Effector memory CD4-positive, alpha-beta T cell (primary cell): ENCODE measurements at regions not wholly inside any gene's neighbourhood (a gene's known extent, or its start where the extent isn't known, plus 50 kb on each side); places are given as distances from the start of the nearest gene placed in this dataset.
"Not testable (repeated sequence)": the region's sequence is repeated elsewhere in the genome, so short reads cannot be mapped to it uniquely, and the experiment has no call there.

Experiments used
- DNase-seq, 3 donors: peaks; one replicate each; pipeline ENCODE4 v3.0.0-alpha.2; 2020
- H3K27ac ChIP-seq: 2 replicates; pipeline ENCODE4 v1.7.0; 2013; ENCODE audit warnings: mild to moderate bottlenecking, low read length, moderate library complexity; ENCODE audit not compliant: insufficient read depth, poor library complexity, severe bottlenecking
- H3K27me3 ChIP-seq: replicated peaks from 2 replicates; pipeline ENCODE4 v1.7.0; 2013; ENCODE audit warnings: mild to moderate bottlenecking, low read length; ENCODE audit not compliant: insufficient read depth, control insufficient read depth, poor library complexity, severe bottlenecking
- H3K36me3 ChIP-seq: 2 replicates; pipeline ENCODE4 v1.7.0; 2013; ENCODE audit warnings: mild to moderate bottlenecking, low read length, moderate library complexity; ENCODE audit not compliant: control insufficient read depth, insufficient read depth
- H3K4me1 ChIP-seq: 2 replicates; pipeline ENCODE4 v1.7.0; 2013; ENCODE audit warnings: low read length, mild to moderate bottlenecking; ENCODE audit not compliant: control insufficient read depth, insufficient read depth, poor library complexity, severe bottlenecking
- H3K4me3 ChIP-seq: 2 replicates; pipeline ENCODE4 v1.7.0; 2013; ENCODE audit warnings: low read length, low read depth, mild to moderate bottlenecking; ENCODE audit not compliant: insufficient read depth, poor library complexity, severe bottlenecking
- H3K9me3 ChIP-seq: 2 replicates; pipeline ENCODE4 v1.7.0; 2013; ENCODE audit warnings: mild to moderate bottlenecking, low read length, moderate library complexity; ENCODE audit not compliant: control insufficient read depth

DNA sequence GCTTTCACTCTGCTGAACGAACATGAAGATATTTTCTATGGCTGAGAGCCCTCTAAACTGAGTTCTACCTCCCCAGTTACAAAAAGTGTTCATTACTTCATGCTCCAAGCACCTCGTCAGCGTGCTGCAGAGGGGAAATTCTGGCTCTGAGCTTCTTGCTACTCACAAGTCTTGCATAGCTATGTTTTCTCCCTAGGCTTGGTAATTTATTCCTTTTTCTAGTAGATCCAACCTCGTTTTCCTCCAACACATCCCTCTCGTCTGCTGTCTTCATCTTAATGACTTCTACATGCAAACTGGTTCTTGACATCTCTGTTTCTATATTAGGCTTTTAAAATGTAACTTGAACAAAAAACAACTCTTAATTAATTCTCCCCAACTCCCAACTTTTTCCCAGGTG, 1034.5 kb downstream of the REEP3 start:
- H3K27me3 ChIP-seq: no peaks in the 10 kb centered on the region

DNA sequence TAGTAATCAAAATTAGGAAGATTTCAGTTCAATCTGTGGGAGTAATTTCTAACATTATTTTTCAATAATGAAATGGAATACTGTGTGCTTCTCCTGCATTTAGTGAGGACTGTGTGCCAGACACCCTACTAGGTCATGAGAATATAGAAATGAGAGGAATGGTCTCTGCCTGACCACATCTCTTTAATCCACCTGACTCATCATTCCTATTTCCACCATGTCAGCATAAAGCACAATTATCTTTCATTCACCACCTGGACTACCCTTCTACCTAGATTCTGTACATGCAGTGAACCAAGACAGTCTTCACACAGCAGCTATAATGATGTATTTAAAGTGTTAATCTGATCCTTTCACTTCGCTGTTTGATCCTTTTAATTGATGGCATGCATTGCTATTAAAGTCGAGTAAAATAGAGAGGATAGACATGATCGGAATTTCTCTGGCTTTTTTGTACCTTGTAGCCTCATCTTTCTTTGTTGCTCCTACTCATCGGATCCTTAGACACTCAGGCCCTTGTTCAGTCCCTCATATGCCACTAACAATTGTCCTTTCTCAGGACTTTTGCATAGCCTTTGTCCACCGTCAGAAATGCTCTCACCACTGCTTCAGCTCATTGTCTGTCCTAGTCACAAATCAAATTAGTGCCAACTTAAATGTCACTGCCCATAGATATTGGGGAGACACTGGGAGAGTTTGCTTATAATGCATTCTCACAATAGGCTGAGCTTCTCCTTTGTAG, 1037.1 kb downstream of the REEP3 start:
- no peaks in the 10 kb centered on the region for H3K27me3 ChIP-seq
- H3K9me3 ChIP-seq: no peaks in the 10 kb centered on the region
- no peaks in the 10 kb centered on the region for H3K4me1 ChIP-seq
- no peak overlapping the region for H3K27ac ChIP-seq
- H3K36me3 ChIP-seq: no peaks in the 10 kb centered on the region
- no peak overlapping the region for H3K4me3 ChIP-seq
- no peak for DNase-seq

More for the DNA sequence above, 1034.5 kb downstream of the REEP3 start:
- Histone ChIP-seq H3K36me3 (no peaks in the 10 kb centered on the region), H3K27ac (no peak overlapping the region), H3K9me3 (no peaks in the 10 kb centered on the region), H3K4me1 (no peaks in the 10 kb centered on the region), H3K4me3 (no peak overlapping the region)
- no peak for DNase-seq

DNA sequence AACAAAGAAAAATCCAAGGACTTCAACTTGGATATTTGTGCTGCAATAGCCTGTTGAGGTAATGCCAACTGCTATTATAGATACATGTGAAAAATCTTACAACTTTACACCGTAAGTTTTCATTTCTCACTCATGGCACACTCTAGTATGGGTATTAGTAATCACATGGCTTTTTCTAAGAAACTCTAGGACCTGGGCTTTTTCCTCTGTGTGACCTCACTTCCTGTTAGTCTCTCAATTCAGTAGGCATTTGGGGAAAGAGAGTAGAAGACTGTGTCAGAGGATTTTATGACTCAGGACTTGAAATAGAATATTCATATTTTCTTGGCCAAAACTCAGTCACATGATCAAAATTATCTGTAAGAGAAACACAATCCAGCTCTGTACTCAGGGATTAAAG, 1049.9 kb downstream of the REEP3 start:
- no peak for DNase-seq
- H3K27ac ChIP-seq: no peak overlapping the region
- H3K27me3 ChIP-seq: no peaks in the 10 kb centered on the region
- H3K4me3 ChIP-seq: no peak overlapping the region
- H3K9me3 ChIP-seq: no peaks in the 10 kb centered on the region
- no peaks in the 10 kb centered on the region for H3K4me1 ChIP-seq
- H3K36me3 ChIP-seq: no peaks in the 10 kb centered on the region

GRCh38 chr10:64573623-64574325, 1052.6 kb downstream of the REEP3 start:
- Histone ChIP-seq H3K36me3 (no peaks in the 10 kb centered on the region), H3K27me3 (no peaks in the 10 kb centered on the region), H3K4me1 (no peaks in the 10 kb centered on the region), H3K4me3 (no peak overlapping the region), H3K9me3 (no peaks in the 10 kb centered on the region), H3K27ac (no peak overlapping the region)
- DNase-seq: no peak

DNA sequence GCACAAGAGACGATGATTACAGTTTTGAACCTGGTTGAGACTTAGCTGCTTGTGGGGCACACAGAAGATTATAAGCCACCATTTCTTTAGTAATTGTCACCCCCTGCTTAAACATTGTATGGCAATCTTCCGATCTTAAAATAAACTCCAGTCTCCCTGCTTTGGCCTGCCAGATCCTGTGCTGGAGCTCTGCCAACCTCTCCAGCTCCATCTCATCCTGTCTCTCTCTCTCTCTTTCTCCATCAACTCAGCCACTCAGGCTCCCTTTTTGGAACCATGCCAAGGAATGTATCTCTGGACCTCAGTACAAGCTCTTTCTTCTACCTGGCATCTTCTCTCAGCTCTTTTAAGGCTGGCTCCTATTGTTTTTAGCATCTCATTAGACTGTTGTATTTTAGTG, 1053.2 kb downstream of the REEP3 start:
- H3K4me3 ChIP-seq: no peak overlapping the region
- no peaks in the 10 kb centered on the region for H3K4me1 ChIP-seq
- H3K27ac ChIP-seq: no peak overlapping the region
- no peaks in the 10 kb centered on the region for H3K36me3 ChIP-seq
- H3K9me3 ChIP-seq: no peaks in the 10 kb centered on the region
- no peak for DNase-seq
- H3K27me3 ChIP-seq: no peaks in the 10 kb centered on the region

DNA sequence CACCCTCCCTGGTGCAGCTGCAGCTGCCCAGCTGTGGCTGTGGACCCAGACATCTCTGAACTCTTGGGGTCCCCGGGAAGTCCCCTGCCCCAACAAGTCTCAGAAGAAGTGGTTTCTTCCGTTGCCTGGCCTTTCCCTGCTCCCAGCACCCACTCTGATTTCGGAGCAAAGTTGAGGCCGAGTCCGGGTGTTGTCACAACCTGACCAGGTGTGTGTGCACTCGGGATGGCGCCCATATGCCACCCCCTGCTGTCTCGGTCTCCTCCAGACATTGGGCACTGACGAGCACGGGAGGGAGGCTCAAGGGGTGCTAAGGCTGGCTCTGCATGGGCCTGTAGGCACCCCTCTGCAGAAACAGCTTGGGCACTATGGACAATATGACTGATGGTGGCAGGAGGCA, 1055.3 kb downstream of the REEP3 start:
- Histone ChIP-seq H3K4me1 (no peaks in the 10 kb centered on the region), H3K36me3 (no peaks in the 10 kb centered on the region), H3K4me3 (no peak overlapping the region), H3K9me3 (no peaks in the 10 kb centered on the region), H3K27me3 (no peaks in the 10 kb centered on the region), H3K27ac (no peak overlapping the region)
- no peak for DNase-seq

DNA sequence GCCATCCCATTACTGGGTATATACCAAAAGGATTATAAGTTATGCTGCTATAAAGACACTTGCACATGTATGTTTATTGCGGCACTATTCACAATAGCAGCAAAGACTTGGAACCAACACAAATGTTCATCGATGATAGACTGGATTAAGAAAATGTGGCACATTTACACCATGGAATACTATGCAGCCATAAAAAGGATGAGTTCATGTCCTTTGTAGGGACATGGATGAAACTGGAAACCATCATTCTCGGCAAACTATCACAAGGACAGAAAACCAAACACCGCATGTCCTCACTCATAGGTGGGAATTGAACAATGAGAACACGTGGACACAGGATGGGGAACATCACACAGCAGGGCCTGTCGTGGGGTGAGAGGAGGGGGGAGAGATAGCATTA, 1057.6 kb downstream of the REEP3 start:
- not testable (repeated sequence) for DNase-seq, H3K4me3 ChIP-seq, H3K27ac ChIP-seq, H3K27me3 ChIP-seq, H3K9me3 ChIP-seq, H3K36me3 ChIP-seq, H3K4me1 ChIP-seq

DNA sequence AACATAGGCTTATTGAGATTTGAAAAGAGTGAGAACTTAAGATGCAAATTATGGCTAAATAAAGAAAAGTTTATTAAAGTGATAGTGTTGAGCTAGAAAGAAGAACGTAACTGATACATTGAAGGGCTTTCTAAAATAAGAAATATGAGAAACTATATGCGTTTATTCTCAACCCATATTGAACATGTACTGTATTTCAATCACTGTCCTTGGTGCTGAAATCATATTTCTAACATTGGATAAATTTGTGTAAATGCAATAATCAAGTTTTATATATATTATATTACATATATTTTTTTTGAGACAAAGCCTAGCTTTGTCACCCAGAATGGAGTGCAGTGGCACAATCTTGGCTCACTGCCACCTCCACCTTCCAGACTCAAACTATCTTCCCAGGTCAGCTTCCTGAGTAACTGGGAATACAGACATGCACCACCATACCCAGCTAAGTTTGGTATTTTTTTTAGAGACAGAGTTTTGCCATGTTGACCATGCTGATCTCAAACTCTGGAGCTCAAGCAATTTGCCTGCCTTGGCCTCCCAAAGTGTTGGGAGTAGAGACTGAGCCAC, 1065.8 kb downstream of the REEP3 start:
- DNase-seq: no peak

GRCh38 chr10:64594072-64594471, 1072.9 kb downstream of the REEP3 start:
- H3K27me3 ChIP-seq: no peaks in the 10 kb centered on the region
- no peak overlapping the region for H3K27ac ChIP-seq
- no peaks in the 10 kb centered on the region for H3K4me1 ChIP-seq
- DNase-seq: no peak
- H3K36me3 ChIP-seq: no peaks in the 10 kb centered on the region
- H3K9me3 ChIP-seq: no peaks in the 10 kb centered on the region
- no peak overlapping the region for H3K4me3 ChIP-seq

More for the DNA sequence above, 1065.8 kb downstream of the REEP3 start:
- Histone ChIP-seq H3K4me3 (no peak overlapping the region), H3K36me3 (no peaks in the 10 kb centered on the region), H3K27me3 (no peaks in the 10 kb centered on the region), H3K9me3 (no peaks in the 10 kb centered on the region), H3K27ac (no peak overlapping the region), H3K4me1 (no peaks in the 10 kb centered on the region)

GRCh38 chr10:64598600-64598999, 1077.4 kb downstream of the REEP3 start:
- Histone ChIP-seq H3K9me3 (no peaks in the 10 kb centered on the region), H3K4me1 (no peaks in the 10 kb centered on the region), H3K36me3 (no peaks in the 10 kb centered on the region), H3K27ac (no peak overlapping the region), H3K27me3 (no peaks in the 10 kb centered on the region), H3K4me3 (no peak overlapping the region)
- DNase-seq: no peak
